WTC11 (cell line): ENCODE measurements at regions not wholly inside any gene's neighbourhood (a gene's known extent, or its start where the extent isn't known, plus 50 kb on each side); places are given as distances from the start of the nearest gene placed in this dataset.

Experiments
- ATAC-seq: fragments of 200-7000 bp; cut with Tn5 transposase; 2 replicates; pipeline ENCODE4 v1.10.0; 2021; ENCODE audit warnings: mild to moderate bottlenecking, moderate library complexity
- CTCF ChIA-PET: fragments of 300-600 bp; sonication (Branson Sonifier 250); formaldehyde crosslinking; loops from one replicate; lab custom pipeline; 2021; ENCODE audit warnings: antibody characterized with exemption; lab: Charles Lee
- POLR2A ChIA-PET: fragments of 350-600 bp; sonication (Branson Sonifier 250); formaldehyde crosslinking; loops from one replicate; lab custom pipeline; 2021; ENCODE audit warnings: antibody characterized with exemption; lab: Charles Lee
- DNase-seq: peaks from one replicate; pipeline ENCODE4 v3.0.0; 2021; ENCODE audit warnings: low spot score
- H3K27ac Mint-ChIP-seq: 2 replicates; pipeline ENCODE4 v1.8.0; 2021; ENCODE audit warnings: mixed read lengths
- H3K27me3 Mint-ChIP-seq: 2 replicates; pipeline ENCODE4 v1.8.0; 2021; ENCODE audit warnings: low read depth, mild to moderate bottlenecking, moderate library complexity, mixed read lengths
- H3K36me3 Mint-ChIP-seq: 2 replicates; pipeline ENCODE4 v1.8.0; 2021; ENCODE audit warnings: mixed read lengths
- H3K4me1 Mint-ChIP-seq: 2 replicates; pipeline ENCODE4 v1.8.0; 2022; ENCODE audit warnings: mixed read lengths
- H3K4me3 Mint-ChIP-seq: 2 replicates; pipeline ENCODE4 v1.8.0; 2021; ENCODE audit warnings: mild to moderate bottlenecking, moderate library complexity, mixed read lengths
- H3K9me3 Mint-ChIP-seq: 2 replicates; pipeline ENCODE4 v1.8.0; 2021; ENCODE audit warnings: mixed read lengths
- CREM ChIP-seq: sonication (generic); formaldehyde crosslinking; IDR thresholded peaks from 2 replicates; pipeline ENCODE4 v1.8.1; 2022; ENCODE audit warnings: mild to moderate bottlenecking, missing genetic modification reagents, moderate library complexity
- FOXP1 ChIP-seq: sonication (generic); formaldehyde crosslinking; IDR thresholded peaks from 2 replicates; pipeline ENCODE4 v1.8.0; 2022; ENCODE audit warnings: missing genetic modification reagents, mild to moderate bottlenecking, moderate library complexity, borderline replicate concordance
- NR1H2 ChIP-seq: sonication (generic); formaldehyde crosslinking; IDR thresholded peaks from 2 replicates; pipeline ENCODE4 v1.9.0; 2021; ENCODE audit warnings: mild to moderate bottlenecking, moderate library complexity, missing genetic modification reagents
- NR2C2 ChIP-seq: sonication (generic); formaldehyde crosslinking; IDR thresholded peaks from 2 replicates; pipeline ENCODE4 v1.8.0; 2022; ENCODE audit warnings: mild to moderate bottlenecking, missing genetic modification reagents
- OVOL2 ChIP-seq: fragments of 250-450 bp; sonication (Bioruptor Pico); IDR thresholded peaks from 2 replicates; pipeline ENCODE4 v1.9.0; 2021; ENCODE audit warnings: mild to moderate bottlenecking, borderline replicate concordance
- RELA ChIP-seq: sonication (generic); formaldehyde crosslinking; IDR thresholded peaks from 2 replicates; pipeline ENCODE4 v1.8.1; 2022; ENCODE audit warnings: missing genetic modification reagents, mild to moderate bottlenecking, borderline replicate concordance
- TEAD4 ChIP-seq: sonication (generic); formaldehyde crosslinking; IDR thresholded peaks from 2 replicates; pipeline ENCODE4 v1.8.0; 2022; ENCODE audit warnings: mild to moderate bottlenecking, missing genetic modification reagents
- ZNF121 ChIP-seq: sonication (generic); formaldehyde crosslinking; IDR thresholded peaks from 2 replicates; pipeline ENCODE4 v1.8.0; 2023; ENCODE audit warnings: missing genetic modification reagents
- ZNF138 ChIP-seq: sonication (generic); formaldehyde crosslinking; conservative IDR thresholded peaks from 2 replicates; pipeline ENCODE4 v1.8.1; 2022; ENCODE audit warnings: mild to moderate bottlenecking, moderate library complexity, missing genetic modification reagents
- ZNF232 ChIP-seq: sonication (generic); formaldehyde crosslinking; IDR thresholded peaks from 2 replicates; pipeline ENCODE4 v1.8.0; 2022; ENCODE audit warnings: mild to moderate bottlenecking, missing genetic modification reagents
- ZNF423 ChIP-seq: fragments of 250-450 bp; sonication (Bioruptor Pico); IDR thresholded peaks from 2 replicates; pipeline ENCODE4 v2.1.2; 2022; ENCODE audit warnings: mild to moderate bottlenecking, moderate library complexity
- TF ChIP-seq, protein P1 (sequence below): fragments of 250-450 bp; sonication (Bioruptor Pico); conservative IDR thresholded peaks from 2 replicates; pipeline ENCODE4 v1.9.0; 2021; ENCODE audit warnings: mild to moderate bottlenecking
- TF ChIP-seq, protein P2 (sequence below): fragments of 250-450 bp; sonication (Bioruptor Pico); IDR thresholded peaks from 2 replicates; pipeline ENCODE4 v1.9.0; 2021; ENCODE audit warnings: moderate library complexity, mild to moderate bottlenecking, inconsistent platforms, borderline replicate concordance
- TF ChIP-seq, protein P3 (sequence below): sonication (generic); formaldehyde crosslinking; IDR thresholded peaks from 2 replicates; pipeline ENCODE4 v1.8.1; 2023; ENCODE audit warnings: mild to moderate bottlenecking, moderate library complexity, missing genetic modification reagents
- TF ChIP-seq, protein P4 (sequence below): sonication (generic); formaldehyde crosslinking; IDR thresholded peaks from 2 replicates; pipeline ENCODE4 v1.8.0; 2022; ENCODE audit warnings: mild to moderate bottlenecking, missing genetic modification reagents
- TF ChIP-seq, protein P5 (sequence below): sonication (generic); formaldehyde crosslinking; IDR thresholded peaks from 2 replicates; pipeline ENCODE4 v1.8.0; 2022; ENCODE audit warnings: missing genetic modification reagents
- TF ChIP-seq, protein P6 (sequence below): sonication (generic); formaldehyde crosslinking; IDR thresholded peaks from 2 replicates; pipeline ENCODE4 v1.8.1; 2023; ENCODE audit warnings: mild to moderate bottlenecking, missing genetic modification reagents, moderate library complexity
- TF ChIP-seq, protein P7 (sequence below): sonication (generic); formaldehyde crosslinking; IDR thresholded peaks from 2 replicates; pipeline ENCODE4 v1.8.1; 2022; ENCODE audit warnings: missing genetic modification reagents, borderline replicate concordance
- TF ChIP-seq, protein P8 (sequence below): fragments of 250-450 bp; sonication (Bioruptor Pico); IDR thresholded peaks from 2 replicates; pipeline ENCODE4 v1.9.0; 2021; ENCODE audit warnings: mild to moderate bottlenecking
- TF ChIP-seq, protein P9 (sequence below): sonication (generic); formaldehyde crosslinking; IDR thresholded peaks from 2 replicates; pipeline ENCODE4 v1.8.1; 2023; ENCODE audit warnings: mild to moderate bottlenecking, missing genetic modification reagents

DNA sequence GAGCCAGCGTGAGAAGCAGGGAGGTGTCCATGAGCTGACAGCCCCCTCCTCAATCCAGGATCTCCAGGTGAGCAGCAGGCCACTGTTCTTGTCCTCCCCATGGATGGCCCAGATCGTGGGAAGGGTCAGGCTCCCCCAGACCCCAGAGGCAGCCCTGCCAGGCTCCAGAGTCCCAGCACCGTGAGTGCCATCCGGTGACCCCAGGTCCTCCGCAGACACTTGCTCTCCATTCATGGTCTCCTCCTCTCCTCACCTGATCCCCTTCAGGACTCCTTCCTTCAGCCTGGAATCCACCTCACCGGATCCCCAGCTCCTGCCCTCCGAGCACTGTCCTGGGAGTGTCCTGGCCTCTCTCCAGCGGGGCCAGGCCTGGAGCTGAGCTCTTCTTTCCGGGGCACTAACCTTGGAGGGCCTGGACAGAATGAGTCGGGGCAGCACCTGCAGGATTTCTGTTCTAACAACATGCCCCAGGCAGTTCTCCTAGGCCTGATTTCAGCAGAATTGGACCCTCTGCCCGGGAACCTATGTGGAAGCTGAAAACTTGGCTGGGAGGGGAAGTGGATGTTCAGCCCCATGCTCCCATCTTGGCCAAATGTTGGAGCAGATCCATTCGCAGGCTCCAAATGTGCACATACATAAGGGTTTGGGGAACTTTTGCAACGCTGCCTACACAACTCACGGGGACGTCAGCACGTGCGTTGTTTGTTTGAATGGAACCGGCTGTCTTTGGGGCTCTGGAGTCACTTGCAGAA lies 341.6 kb upstream of the SFSWAP start (continued):
- TF ChIP-seq, protein P1, sequence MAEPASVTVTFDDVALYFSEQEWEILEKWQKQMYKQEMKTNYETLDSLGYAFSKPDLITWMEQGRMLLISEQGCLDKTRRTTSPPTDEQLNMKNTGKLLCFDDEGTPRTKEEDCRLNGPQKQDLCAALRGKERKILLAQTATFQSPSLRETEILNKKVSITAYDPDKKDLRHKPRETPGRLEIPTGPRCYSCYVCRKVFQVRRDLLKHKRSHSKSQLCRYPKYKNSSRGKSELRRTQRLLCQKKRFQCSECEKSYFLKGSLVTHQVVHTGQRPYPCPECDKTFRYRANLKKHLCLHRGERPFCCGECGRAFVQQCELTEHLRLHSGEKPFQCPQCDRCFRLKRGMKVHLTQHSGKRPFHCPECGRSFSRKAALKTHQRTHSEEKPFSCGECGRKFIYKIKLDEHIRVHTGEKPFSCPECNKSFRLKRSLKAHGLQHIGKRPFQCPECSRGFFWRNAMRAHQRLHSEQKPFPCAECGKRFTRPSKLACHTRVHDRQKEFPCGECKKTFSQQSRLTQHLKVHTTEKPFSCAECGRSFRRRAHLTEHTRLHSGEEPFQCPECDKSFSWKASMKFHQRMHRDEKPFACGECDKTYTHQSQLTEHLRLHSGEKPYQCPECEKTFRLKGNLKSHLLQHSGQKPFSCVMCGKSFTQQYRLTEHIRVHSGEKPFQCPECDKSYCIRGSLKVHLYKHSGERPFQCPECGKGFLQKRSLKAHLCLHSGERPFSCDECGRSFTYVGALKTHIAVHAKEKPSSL (CRISPR knock-in tag) = no peak
- TF ChIP-seq CREM = no peak
- TF ChIP-seq, protein P2, sequence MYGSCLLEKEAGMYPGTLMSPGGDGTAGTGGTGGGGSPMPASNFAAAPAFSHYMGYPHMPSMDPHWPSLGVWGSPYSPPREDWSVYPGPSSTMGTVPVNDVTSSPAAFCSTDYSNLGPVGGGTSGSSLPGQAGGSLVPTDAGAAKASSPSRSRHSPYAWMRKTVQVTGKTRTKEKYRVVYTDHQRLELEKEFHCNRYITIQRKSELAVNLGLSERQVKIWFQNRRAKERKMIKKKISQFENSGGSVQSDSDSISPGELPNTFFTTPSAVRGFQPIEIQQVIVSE (CRISPR knock-in tag) = no peak
- TF ChIP-seq, protein P3, sequence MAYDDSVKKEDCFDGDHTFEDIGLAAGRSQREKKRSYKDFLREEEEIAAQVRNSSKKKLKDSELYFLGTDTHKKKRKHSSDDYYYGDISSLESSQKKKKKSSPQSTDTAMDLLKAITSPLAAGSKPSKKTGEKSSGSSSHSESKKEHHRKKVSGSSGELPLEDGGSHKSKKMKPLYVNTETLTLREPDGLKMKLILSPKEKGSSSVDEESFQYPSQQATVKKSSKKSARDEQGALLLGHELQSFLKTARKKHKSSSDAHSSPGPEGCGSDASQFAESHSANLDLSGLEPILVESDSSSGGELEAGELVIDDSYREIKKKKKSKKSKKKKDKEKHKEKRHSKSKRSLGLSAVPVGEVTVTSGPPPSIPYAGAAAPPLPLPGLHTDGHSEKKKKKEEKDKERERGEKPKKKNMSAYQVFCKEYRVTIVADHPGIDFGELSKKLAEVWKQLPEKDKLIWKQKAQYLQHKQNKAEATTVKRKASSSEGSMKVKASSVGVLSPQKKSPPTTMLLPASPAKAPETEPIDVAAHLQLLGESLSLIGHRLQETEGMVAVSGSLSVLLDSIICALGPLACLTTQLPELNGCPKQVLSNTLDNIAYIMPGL (CRISPR knock-in tag) = no peak
- TF ChIP-seq, protein P4, sequence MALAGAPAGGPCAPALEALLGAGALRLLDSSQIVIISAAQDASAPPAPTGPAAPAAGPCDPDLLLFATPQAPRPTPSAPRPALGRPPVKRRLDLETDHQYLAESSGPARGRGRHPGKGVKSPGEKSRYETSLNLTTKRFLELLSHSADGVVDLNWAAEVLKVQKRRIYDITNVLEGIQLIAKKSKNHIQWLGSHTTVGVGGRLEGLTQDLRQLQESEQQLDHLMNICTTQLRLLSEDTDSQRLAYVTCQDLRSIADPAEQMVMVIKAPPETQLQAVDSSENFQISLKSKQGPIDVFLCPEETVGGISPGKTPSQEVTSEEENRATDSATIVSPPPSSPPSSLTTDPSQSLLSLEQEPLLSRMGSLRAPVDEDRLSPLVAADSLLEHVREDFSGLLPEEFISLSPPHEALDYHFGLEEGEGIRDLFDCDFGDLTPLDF (CRISPR knock-in tag) = no peak
- TF ChIP-seq OVOL2 (CRISPR knock-in tag) = no peak
- no peak for TF ChIP-seq ZNF423
- TF ChIP-seq FOXP1 (CRISPR knock-in tag) = no peak

DNA sequence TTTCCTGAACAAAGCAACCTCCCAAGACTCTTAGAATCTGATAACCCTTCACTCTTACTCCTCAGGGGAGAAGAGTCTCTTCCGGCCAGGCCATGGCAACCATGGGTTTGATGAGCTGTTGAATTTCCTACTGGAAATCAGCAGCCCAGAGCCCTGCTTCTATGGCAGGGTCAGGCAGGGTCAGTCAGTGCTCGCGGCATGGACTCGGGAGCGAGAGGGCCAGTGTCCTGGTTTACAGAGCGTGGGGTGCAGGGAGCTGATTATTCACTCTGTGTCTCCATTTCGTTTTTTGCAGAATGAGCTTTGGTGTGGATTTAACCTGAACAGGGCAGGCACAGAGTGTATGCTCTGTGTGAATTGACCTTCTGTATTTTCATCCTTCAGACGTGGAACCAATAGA lies 340.6 kb upstream of the SFSWAP start:
- no peaks in the 10 kb centered on the region for H3K4me1 Mint-ChIP-seq
- no peaks in the 10 kb centered on the region for H3K9me3 Mint-ChIP-seq
- H3K27me3 Mint-ChIP-seq = 0 out of 2 replicates have a peak, but pooled peaks cover 2% of the 10 kb centered on the region
- no peaks in the 10 kb centered on the region for H3K36me3 Mint-ChIP-seq
- DNase-seq = no peak
- CTCF ChIA-PET = no interaction called here
- TF ChIP-seq, protein P5, sequence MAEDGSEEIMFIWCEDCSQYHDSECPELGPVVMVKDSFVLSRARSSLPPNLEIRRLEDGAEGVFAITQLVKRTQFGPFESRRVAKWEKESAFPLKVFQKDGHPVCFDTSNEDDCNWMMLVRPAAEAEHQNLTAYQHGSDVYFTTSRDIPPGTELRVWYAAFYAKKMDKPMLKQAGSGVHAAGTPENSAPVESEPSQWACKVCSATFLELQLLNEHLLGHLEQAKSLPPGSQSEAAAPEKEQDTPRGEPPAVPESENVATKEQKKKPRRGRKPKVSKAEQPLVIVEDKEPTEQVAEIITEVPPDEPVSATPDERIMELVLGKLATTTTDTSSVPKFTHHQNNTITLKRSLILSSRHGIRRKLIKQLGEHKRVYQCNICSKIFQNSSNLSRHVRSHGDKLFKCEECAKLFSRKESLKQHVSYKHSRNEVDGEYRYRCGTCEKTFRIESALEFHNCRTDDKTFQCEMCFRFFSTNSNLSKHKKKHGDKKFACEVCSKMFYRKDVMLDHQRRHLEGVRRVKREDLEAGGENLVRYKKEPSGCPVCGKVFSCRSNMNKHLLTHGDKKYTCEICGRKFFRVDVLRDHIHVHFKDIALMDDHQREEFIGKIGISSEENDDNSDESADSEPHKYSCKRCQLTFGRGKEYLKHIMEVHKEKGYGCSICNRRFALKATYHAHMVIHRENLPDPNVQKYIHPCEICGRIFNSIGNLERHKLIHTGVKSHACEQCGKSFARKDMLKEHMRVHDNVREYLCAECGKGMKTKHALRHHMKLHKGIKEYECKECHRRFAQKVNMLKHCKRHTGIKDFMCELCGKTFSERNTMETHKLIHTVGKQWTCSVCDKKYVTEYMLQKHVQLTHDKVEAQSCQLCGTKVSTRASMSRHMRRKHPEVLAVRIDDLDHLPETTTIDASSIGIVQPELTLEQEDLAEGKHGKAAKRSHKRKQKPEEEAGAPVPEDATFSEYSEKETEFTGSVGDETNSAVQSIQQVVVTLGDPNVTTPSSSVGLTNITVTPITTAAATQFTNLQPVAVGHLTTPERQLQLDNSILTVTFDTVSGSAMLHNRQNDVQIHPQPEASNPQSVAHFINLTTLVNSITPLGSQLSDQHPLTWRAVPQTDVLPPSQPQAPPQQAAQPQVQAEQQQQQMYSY (CRISPR knock-in tag) = no peak
- TF ChIP-seq FOXP1 (CRISPR knock-in tag) (no peak), CREM (no peak), NR1H2 (CRISPR knock-in tag) (no peak), ZNF232 (CRISPR knock-in tag) (no peak), ZNF121 (CRISPR knock-in tag) (no peak), NR2C2 (CRISPR knock-in tag) (no peak), TEAD4 (no peak), ZNF138 (CRISPR knock-in tag) (no peak), RELA (CRISPR knock-in tag) (no peak)
- TF ChIP-seq, protein P6, sequence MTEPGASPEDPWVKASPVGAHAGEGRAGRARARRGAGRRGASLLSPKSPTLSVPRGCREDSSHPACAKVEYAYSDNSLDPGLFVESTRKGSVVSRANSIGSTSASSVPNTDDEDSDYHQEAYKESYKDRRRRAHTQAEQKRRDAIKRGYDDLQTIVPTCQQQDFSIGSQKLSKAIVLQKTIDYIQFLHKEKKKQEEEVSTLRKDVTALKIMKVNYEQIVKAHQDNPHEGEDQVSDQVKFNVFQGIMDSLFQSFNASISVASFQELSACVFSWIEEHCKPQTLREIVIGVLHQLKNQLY = no peak
- TF ChIP-seq, protein P7, sequence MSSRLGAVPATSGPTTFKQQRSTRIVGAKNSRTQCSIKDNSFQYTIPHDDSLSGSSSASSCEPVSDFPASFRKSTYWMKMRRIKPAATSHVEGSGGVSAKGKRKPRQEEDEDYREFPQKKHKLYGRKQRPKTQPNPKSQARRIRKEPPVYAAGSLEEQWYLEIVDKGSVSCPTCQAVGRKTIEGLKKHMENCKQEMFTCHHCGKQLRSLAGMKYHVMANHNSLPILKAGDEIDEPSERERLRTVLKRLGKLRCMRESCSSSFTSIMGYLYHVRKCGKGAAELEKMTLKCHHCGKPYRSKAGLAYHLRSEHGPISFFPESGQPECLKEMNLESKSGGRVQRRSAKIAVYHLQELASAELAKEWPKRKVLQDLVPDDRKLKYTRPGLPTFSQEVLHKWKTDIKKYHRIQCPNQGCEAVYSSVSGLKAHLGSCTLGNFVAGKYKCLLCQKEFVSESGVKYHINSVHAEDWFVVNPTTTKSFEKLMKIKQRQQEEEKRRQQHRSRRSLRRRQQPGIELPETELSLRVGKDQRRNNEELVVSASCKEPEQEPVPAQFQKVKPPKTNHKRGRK = no peak
- TF ChIP-seq, protein P8, sequence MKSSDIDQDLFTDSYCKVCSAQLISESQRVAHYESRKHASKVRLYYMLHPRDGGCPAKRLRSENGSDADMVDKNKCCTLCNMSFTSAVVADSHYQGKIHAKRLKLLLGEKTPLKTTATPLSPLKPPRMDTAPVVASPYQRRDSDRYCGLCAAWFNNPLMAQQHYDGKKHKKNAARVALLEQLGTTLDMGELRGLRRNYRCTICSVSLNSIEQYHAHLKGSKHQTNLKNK (CRISPR knock-in tag) = no peak
- TF ChIP-seq, protein P9, sequence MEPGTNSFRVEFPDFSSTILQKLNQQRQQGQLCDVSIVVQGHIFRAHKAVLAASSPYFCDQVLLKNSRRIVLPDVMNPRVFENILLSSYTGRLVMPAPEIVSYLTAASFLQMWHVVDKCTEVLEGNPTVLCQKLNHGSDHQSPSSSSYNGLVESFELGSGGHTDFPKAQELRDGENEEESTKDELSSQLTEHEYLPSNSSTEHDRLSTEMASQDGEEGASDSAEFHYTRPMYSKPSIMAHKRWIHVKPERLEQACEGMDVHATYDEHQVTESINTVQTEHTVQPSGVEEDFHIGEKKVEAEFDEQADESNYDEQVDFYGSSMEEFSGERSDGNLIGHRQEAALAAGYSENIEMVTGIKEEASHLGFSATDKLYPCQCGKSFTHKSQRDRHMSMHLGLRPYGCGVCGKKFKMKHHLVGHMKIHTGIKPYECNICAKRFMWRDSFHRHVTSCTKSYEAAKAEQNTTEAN (CRISPR knock-in tag) = no peak
- TF ChIP-seq, protein P2 (CRISPR knock-in tag) = no peak
- H3K4me3 Mint-ChIP-seq = no peak overlapping the region
- no peak for ATAC-seq
- no peak overlapping the region for H3K27ac Mint-ChIP-seq
- POLR2A ChIA-PET = no interaction called here
